Breast epithelium (tissue), 3 donors: ENCODE measurements at regions not wholly inside any gene's neighbourhood (a gene's known extent, or its start where the extent isn't known, plus 50 kb on each side); places are given as distances from the start of the nearest gene placed in this dataset.

Experiments used
- POLR2A ChIP-seq: fragments of 450-650 bp; IDR thresholded peaks from one replicate; pipeline ENCODE4 v1.6.1; 2016; ENCODE audit warnings: antibody characterized with exemption, mild to moderate bottlenecking, moderate library complexity
- TF ChIP-seq, protein P1 (sequence below), 3 donors: fragments of 450-650 bp; IDR thresholded peaks; one replicate each; pipeline ENCODE4 v1.5.1; 2016 to 2017; ENCODE audit warnings: antibody characterized with exemption in 3 of 3, mild to moderate bottlenecking in 3 of 3, moderate library complexity in 3 of 3

DNA sequence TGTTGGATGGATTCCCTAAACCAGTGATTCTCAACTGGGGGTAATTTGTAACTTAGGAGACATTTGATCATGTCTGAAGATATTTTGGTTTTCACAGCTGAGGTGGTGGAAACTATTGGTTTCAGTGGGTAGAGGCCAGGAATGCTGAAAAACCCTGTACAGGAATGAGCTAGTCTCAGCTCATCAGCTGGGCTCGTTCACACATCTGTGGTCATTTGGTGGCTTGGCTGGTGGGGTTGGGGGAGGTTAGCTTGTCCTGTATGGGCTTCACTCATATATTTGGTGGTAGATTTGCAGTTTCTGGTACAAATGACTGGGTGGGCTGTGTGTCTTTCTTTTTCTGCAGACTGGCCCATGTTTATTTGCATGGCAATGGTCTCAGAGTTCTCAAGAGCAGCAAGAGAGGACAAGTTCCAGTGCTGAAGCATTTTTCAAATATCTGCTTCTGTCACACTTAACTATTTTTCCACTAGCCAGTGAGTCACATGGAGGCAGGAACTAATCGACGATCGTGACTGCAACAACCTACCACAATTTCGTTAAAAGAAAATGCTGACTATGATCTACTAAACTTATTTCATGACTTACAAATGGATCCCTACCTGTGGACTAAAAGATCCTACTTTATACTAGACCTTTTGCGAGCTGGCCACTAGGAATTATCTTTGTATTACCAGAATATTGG is 321.7 kb upstream of the PLXNA2 start:
- TF ChIP-seq, protein P1, sequence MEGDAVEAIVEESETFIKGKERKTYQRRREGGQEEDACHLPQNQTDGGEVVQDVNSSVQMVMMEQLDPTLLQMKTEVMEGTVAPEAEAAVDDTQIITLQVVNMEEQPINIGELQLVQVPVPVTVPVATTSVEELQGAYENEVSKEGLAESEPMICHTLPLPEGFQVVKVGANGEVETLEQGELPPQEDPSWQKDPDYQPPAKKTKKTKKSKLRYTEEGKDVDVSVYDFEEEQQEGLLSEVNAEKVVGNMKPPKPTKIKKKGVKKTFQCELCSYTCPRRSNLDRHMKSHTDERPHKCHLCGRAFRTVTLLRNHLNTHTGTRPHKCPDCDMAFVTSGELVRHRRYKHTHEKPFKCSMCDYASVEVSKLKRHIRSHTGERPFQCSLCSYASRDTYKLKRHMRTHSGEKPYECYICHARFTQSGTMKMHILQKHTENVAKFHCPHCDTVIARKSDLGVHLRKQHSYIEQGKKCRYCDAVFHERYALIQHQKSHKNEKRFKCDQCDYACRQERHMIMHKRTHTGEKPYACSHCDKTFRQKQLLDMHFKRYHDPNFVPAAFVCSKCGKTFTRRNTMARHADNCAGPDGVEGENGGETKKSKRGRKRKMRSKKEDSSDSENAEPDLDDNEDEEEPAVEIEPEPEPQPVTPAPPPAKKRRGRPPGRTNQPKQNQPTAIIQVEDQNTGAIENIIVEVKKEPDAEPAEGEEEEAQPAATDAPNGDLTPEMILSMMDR (IDR thresholded peaks at IDR 0.05): no peak
- TF ChIP-seq POLR2A: no peak
